CD4-positive, alpha-beta T cell treated with Interleukin-17A for 1 hour (primary cell): ENCODE measurements at regions not wholly inside any gene's neighbourhood (a gene's known extent, or its start where the extent isn't known, plus 50 kb on each side); places are given as distances from the start of the nearest gene placed in this dataset.

Source experiments
- DNase-seq: peaks from one replicate; pipeline ENCODE4 v3.0.0-alpha.2; 2020

DNA sequence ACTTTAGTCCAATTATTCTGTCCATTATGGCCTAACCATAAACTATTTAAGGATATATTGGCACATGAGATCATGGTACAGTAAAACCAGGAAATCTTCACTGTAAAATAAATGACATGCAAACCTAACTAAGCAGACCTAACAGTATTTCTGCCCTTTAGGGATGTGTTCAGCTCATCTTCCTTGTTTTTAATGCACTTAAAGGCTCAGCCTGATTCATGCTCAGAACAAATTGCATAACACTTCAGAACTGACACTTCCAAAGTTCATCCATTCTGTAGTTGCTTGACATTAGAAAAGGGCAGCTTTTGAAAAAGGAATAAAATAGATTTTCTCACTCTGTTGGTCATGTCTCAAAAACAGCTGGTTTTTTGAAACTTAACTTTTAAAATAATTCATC lies 708.5 kb downstream of the C12orf50 start:
- no peak for DNase-seq

DNA sequence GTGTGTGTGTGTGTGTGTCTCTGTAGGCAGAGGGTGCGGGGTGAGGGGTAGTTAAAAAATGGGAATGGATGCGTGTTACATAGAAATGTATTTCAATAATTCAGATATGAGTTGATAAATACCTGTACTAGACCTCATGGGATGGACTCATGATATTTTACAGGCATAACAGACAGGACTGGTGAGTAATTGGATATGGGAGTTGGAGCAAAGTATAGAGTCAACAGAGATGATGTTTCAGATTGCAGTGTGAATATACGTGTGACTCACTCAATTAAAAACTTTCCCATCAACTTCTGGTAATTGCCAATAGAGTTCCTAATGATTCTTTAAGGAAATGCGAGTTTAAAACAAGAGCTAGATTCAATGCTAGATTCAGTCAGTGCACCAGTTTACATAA lies 711.9 kb downstream of the C12orf50 start:
- DNase-seq, result no peak

DNA sequence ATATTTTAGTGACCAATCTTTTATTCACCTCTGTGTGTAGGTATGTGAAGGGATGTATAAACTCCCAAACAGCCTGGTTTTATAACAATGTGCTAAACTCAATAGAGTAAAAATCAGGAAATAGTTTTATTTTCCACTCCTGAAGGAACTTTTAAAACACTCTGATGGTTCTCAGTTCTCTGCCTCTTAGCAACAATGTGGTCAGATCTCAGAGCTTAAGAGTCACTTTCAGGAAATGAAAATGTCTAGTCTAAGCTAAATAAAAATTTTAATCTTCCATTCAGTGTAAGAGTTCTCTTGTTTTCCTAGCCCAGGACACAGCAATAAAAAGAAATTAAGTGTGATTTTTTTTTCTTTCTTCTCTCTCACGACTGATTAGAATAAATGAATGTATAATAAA lies 718.0 kb downstream of the C12orf50 start:
- no peak for DNase-seq

DNA sequence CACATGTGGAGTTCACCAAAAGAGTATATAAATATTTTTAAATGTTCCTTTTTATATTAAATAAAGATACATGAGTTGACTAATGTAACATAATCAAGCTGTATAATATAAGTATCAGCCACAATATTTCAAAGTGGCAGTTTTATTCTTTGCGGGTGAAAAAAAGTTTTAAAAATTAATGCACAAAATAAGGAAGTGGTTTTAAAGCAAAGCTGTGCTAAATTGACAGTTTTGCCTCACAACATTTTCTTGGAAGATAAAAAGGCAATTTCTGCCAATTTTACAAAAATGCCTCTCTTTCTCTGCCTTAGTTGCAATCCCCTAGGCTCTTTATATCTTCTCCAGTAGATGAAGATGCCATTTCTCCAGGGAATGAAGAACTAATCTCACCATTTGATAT lies 719.1 kb downstream of the C12orf50 start:
- DNase-seq, result no peak

GRCh38 chr12:87305481-87305880 lies 723.7 kb downstream of the C12orf50 start:
- DNase-seq, result no peak

DNA sequence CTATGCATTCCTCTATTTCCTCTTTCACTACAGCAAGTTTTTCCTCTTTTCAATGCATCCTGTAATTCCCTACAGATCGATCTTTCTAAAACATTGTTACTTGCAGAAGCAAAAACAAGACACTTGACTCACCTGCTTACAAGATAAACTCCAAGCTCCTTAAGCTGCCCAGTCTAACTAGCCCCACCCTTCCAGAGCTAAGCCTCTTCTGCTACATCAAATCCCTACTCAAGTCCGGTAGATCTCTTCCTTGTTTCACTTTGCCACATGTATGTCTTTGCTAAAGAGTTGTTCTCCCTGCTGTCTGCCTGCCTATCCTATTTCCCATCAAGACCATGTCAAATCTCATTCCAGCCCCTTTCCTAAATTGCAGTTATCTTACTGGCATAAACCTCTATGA lies 724.8 kb downstream of the C12orf50 start:
- DNase-seq, result no peak

- DNase-seq, result no peak
These were observed 725.7 kb downstream of the C12orf50 start for GRCh38 chr12:87303396-87304012.

- DNase-seq, result no peak
These were observed 727.0 kb downstream of the C12orf50 start for GRCh38 chr12:87302126-87302745.

- no peak for DNase-seq
These were observed 738.7 kb downstream of the C12orf50 start for GRCh38 chr12:87290505-87290904.

DNA sequence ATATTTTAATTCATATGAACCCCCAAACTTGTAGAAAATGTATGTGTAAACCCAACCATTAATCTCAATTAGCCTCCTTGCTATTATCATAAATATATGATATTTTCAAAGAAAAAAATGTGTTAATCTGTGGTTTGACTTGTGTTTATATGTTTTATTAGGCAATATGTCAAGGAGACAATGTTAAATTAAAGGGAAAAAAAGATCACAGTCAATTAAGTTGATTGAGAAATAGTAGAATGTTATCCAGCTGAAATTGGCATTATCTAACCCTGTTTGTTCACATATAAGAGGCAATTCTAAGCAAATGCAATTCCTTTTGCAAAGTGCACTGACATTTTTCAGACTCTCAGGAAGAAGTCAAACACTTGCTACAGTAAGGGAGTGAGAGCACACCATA lies 745.3 kb downstream of the C12orf50 start:
- no peak for DNase-seq

- no peak for DNase-seq
These were observed 746.1 kb downstream of the C12orf50 start for GRCh38 chr12:87283111-87283510.

DNA sequence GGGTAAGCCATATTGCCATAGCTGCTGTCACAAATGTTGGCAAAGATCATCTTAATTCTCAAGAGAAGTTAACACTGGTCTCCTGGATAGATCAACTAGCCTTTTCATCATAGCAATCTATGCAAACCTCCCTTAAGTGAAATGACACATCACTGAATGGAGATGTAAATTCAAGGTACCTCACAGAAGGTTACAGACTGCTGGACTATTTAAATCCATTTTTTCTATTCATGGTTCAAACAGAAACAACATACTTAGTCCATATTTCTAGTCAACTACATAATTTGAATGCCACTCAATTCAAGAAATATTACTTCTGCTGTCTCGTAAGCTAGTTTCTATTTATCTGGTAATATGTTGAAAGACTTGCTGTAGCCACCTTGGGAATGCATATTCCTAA lies 748.3 kb downstream of the C12orf50 start:
- DNase-seq, result no peak

GRCh38 chr12:87280356-87280755 lies 748.8 kb downstream of the C12orf50 start:
- DNase-seq, result no peak

DNA sequence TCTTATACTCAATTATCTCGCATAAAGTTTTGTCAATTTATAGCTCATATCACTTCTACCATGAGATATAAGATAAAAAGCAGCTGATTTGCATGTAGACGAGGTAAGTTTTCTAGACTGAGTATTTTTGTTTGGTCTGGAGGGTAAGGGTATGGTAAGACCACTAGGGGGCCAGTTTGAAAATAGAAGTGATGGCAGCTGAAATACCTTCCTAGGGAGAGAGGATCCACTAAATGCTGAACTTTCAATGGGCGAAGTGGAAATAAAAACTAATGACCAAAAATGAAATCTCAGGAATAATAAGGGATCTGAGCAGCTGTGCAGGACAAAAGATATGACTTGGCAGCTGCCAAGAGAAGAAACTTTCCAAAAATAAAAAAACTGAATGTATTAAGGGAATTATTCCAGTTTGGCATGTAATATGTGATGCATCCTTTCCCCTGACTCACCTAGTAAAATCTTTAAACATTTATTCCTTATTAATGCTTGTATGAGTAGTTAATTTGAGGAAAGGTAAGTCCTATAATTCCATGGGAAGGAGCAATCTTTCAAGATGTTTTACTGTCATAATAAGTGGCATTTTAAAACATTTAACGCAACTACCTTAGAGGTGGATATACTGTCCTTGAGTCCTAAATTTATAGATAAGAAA lies 754.5 kb downstream of the C12orf50 start:
- DNase-seq, result no peak

GRCh38 chr12:87272851-87273250 lies 756.4 kb downstream of the C12orf50 start:
- DNase-seq, result no peak

GRCh38 chr12:87270919-87271318 lies 758.3 kb downstream of the C12orf50 start:
- DNase-seq, result no peak

GRCh38 chr12:87266305-87266704 lies 762.9 kb downstream of the C12orf50 start:
- no peak for DNase-seq

DNA sequence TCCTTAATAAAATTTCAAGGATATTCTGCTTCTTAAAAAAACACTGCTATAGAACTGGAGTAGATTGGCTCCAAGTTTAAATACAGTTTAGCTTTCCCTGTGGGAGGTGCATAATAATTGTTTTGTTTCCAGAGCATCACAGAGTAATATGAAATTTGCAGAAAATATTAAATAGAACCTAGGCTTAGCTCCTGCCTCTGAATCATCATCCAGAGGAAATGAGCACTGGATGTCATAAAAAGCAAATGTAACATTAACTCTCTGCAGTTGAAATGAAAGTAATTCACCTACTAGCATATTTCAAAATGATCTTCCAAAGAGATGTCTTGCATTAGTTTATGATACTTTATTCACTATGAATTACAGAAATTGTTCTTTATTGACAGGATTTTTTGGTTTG lies 769.8 kb downstream of the C12orf50 start:
- DNase-seq, result no peak

DNA sequence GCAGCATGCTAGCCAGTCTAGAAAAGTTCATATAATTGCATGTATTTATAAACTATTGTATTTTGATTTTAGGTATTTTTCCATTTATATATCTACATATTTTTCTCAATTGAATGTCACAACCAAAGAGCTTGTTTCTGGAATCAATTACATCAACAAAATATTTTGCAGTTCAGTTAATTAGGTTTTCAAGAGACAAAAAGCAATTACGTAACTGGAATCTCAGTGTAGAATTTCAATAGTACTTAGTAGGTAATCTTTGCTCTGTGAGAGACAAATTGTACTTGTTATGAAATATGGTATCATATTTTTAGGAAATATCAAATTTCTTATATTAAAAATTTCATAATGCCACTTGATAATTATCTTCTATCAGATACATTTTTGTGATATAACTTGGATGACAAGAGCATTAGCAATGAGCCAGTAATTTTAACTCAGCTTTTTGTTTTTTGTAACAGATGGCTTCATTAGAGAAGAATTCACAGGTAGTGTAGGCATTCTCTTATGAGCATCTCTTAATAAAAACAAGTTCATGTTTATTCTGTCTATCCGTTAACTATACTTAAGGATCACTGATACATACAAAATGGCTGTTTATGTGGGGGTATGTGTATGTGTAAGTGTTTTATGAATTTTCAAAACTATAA lies 774.7 kb downstream of the C12orf50 start:
- DNase-seq, result no peak

DNA sequence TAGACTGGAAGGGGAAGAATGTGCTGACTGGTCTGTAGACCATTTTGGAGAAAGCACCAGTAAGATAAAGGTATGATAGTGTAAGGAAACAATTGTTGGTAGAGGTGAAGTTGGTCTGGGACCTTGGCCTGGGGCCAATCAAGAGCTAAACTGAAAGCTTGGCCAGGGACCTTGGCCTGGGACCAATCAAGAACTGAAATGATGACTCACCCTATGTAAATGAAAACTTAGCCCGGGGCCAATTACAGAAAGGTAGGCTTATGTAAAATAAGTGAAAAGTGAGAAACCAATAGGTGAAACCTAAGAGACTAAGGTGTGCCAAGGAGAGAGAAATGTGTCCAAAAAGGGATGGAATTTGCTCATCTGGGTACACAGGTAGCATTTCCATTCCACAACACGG lies 776.0 kb downstream of the C12orf50 start:
- no peak for DNase-seq

- no peak for DNase-seq
These were observed 782.5 kb downstream of the C12orf50 start for GRCh38 chr12:87246726-87247125.

- no peak for DNase-seq
These were observed 790.7 kb downstream of the C12orf50 start for GRCh38 chr12:87238466-87238865.

DNA sequence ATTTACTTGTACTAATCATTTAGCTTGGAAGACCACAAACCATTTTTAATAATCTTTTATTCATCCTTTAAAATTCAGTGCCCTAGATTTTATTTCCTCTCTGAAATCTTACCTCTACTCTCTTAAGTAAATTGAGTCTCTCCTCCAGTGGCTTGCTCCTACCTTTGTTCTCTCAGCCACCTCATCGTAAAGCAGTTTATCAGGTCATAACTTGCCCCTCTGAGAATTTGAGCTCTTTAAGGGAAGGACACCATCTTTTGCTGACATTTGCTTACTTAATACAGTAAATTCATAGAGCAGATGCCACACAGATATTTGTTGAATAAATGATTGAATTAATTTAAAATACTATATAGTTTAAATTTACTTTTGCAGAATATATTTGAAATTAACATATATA lies 794.3 kb downstream of the C12orf50 start:
- no peak for DNase-seq

DNA sequence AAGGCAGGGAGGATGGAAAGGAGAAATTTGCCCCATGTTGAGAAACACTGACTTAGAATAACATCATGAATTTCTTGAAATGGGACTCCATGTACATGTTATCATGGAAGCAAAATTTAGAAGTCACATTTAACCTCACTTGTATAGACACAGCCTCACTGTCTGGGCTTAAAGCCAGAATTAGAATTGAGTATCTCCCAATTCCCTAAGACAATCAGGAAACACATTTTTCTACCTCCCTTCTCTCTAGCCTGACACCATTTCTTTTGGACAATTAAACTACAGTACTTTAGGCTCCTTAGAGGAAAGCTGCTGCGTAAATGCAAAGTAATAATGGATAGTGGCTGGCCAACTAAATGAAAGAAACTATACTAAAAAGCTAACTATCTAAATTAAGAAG lies 795.5 kb downstream of the C12orf50 start:
- no peak for DNase-seq
